ENCODE measurements at regions not wholly inside any gene's neighbourhood (a gene's known extent, or its start where the extent isn't known, plus 50 kb on each side); places are given as distances from the start of the nearest gene placed in this dataset.
"Not testable (repeated sequence)": the region's sequence is repeated elsewhere in the genome, so short reads cannot be mapped to it uniquely, and the experiment has no call there.

- DNase-seq (ENCODE audit: extremely low spot score, insufficient read length, low read depth) (no peak), FAIRE-seq (no peak)
Observed at GRCh38 chr2:23034996-23035395, 350.0 kb upstream of the KLHL29 start.

GRCh38 chr2:23036629-23037028, 348.4 kb upstream of the KLHL29 start:
- FAIRE-seq (no peak), DNase-seq (ENCODE audit: extremely low spot score, insufficient read length, low read depth) (no peak)

GRCh38 chr2:23037596-23037995, 347.4 kb upstream of the KLHL29 start:
- DNase-seq (ENCODE audit: extremely low spot score, insufficient read length, low read depth) (no peak), FAIRE-seq (no peak)

- DNase-seq (ENCODE audit: extremely low spot score, insufficient read length, low read depth) (no peak), FAIRE-seq (no peak)
Observed at GRCh38 chr2:23041443-23041842, 343.5 kb upstream of the KLHL29 start.

- FAIRE-seq, result no peak
Observed at GRCh38 chr2:23042216-23042906, 342.6 kb upstream of the KLHL29 start.

DNA sequence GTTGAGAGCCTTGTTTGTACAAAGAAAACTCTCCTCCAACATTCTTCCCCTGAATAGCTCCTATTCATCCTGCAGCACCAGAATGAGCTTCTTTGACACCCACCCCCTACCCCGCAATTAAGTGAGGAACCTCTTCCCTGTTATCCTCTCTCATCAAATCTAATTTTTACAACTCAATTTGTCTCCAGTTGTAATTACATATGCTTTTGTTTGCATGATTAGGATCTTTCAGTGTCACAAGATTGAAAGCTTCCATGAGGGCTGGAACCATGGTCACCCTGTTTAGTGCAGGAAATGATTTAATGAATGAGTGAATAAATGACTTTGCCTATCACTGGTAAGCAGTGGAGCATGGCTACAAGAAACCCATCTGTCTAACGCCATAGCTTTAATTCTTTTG, 334.6 kb upstream of the KLHL29 start:
- FAIRE-seq (no peak), DNase-seq (ENCODE audit: extremely low spot score, insufficient read length, low read depth) (no peak)

More at GRCh38 chr2:23042216-23042906, 342.6 kb upstream of the KLHL29 start:
- no peak for DNase-seq (ENCODE audit: extremely low spot score, insufficient read length, low read depth)

DNA sequence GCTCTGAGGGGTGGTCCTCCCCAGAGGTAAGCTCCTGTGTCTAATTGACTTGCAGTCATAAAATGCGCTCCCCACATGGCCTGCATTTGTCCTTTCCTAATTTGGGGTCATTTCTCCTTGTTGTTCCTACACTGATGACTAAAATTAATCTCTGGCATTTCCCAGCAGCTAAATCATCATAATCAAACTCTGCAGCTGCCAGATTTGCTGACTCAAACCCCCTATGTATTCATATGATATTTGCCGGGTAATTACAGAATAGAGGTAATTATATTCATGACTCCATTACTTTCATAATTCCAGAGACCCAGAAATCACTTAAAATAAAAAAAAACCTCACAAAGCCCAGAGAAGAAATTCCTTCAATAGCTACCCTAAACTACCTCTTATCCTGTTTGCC, 331.4 kb upstream of the KLHL29 start:
- DNase-seq (ENCODE audit: extremely low spot score, insufficient read length, low read depth) (no peak), FAIRE-seq (no peak)

DNA sequence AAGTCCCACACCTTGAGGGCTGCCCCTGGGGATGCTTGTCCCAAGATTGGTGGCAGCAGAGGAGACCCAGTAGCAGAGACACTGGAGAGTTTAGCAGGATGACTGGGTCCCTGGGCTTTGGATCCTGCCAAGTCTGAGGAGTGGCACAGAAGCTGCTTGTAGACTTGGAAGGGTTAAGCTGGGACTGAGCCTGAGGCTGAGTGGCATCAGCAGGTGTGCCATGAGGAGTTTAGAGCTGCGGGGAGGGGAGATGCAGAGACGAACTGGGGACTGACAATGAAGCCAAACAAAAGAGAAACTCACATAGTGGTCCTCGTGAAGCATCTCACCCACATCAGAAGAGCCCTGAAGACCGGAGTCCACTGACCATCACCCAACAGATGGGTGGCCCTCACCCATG, 329.7 kb upstream of the KLHL29 start:
- DNase-seq (ENCODE audit: extremely low spot score, insufficient read length, low read depth) (no peak), FAIRE-seq (no peak)

- not testable (repeated sequence) for DNase-seq (ENCODE audit: extremely low spot score, insufficient read length, low read depth); FAIRE-seq
Observed at GRCh38 chr2:23056846-23057245, 328.1 kb upstream of the KLHL29 start.

GRCh38 chr2:23058435-23058834, 326.5 kb upstream of the KLHL29 start:
- no peak for FAIRE-seq
- DNase-seq (ENCODE audit: extremely low spot score, insufficient read length, low read depth), result no peak

GRCh38 chr2:23065210-23065609, 319.8 kb upstream of the KLHL29 start:
- FAIRE-seq, result no peak
- no peak for DNase-seq (ENCODE audit: extremely low spot score, insufficient read length, low read depth)

DNA sequence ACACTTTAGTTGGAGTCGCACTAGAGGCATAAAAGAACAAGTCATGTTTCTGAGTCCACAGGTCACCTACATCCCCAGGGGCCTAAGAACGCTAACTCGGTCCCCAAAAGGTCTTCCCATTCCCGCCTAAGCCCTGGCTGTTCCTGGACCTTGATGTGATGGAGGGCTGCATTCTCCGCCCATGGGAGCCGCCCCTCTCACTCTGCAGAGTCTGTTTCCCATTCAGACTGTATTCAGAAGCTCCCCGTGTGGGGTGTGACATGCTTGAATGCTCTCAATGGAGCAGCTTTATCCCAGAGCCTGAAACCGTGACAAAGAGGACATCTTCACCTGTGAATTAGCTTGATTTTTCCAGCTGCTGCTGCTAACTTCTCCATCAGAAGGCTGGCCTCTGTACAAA, 319.0 kb upstream of the KLHL29 start:
- DNase-seq (ENCODE audit: extremely low spot score, insufficient read length, low read depth) (no peak), FAIRE-seq (no peak)

DNA sequence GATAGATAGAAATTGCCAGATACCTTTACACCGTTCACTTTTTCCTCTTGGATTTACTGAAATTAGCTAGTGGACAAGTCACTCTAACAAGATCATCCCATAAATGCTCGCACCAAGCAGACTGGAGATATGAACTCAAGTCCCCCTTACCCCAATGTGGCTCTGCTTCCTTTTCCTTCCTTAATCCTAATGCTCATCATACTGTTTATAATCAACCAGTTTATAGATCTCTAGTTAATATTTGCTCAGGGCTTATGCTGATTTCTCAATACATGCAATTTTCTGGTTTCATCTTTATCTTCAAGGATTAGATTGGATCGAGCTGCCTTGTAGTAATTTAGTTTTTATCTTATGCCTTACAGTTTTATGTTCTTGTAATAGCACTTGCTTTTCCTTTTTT, 318.3 kb upstream of the KLHL29 start:
- no peak for DNase-seq (ENCODE audit: extremely low spot score, insufficient read length, low read depth)
- no peak for FAIRE-seq

GRCh38 chr2:23069156-23069555, 315.8 kb upstream of the KLHL29 start:
- no peak for DNase-seq (ENCODE audit: extremely low spot score, insufficient read length, low read depth)
- FAIRE-seq, result no peak

DNA sequence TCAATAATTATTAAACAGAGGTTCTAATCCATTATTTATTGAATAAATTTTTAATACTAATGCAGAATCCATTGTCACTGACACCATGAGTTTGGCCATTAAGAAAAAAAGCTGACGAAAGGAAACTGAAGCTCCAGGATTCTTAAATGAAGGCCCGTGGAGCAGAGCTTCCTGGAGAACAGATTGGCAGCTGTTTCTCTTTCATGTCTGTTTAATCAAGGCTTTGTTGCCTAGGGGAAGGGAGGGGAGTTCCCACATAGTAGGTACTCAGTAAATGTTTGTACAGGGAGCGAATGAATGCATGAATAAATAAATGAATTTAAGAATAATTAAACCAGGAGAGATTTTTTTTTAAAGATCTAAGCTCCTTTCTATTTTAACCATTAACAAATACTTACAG, 315.1 kb upstream of the KLHL29 start:
- DNase-seq (ENCODE audit: extremely low spot score, insufficient read length, low read depth), result no peak
- FAIRE-seq, result no peak

DNA sequence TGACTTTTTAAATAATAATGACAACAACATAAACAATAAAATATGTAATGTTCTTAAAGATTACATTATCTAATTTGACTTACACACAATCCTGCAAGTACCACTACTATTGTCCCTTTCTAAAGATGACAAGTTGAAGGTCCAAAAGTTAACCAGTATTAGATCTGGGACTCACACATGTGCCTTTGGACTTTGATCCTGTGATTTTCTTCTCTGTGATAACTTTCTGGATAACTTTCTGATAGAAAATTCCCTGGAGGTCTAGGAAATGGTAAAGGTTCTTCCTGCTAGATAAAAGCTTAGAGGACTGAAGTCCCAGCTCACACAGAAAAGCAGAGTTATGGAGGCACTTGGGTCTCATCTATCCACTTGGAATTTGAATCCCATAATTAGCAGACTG, 311.9 kb upstream of the KLHL29 start:
- FAIRE-seq, result no peak
- DNase-seq (ENCODE audit: extremely low spot score, insufficient read length, low read depth), result no peak

DNA sequence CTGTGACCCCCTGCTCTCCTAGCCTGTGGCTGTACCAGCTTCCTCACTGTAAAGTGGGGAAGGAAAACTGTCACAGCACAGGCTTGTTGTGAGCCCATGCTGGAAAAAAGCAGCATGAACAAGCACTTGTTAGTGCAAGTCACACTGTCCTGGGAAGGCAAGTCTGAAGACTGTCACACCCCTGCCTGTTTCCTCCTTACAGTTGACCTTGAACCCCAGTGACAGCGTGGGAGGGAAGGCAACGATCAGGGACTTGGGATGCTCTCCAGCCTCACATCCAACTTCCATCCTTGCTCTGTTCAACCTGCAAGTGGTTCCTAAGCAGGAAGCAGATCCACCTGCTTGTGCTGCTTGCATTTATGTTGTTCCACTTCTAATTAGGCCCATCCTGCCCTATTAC, 311.3 kb upstream of the KLHL29 start:
- no peak for FAIRE-seq

DNA sequence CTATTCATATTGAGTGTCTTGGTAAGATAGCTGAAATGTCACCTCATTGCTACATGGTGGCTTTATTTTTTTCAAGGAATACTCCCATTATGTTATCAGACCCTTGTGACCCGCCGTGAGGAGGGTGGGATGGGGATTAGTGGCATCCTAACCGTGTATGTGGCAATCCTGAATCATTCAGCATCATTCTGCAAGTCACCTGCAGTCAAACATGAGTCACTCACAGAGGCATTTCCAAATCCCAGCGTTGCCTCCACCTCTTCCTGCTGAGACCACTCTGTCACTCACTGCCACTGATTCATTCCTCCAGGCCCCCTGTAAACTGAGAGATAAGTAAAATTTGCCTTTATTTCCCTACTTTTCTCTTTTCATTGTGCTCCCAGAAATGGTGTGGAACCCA, 307.4 kb upstream of the KLHL29 start:
- no peak for FAIRE-seq
- no peak for DNase-seq (ENCODE audit: extremely low spot score, insufficient read length, low read depth)

More for the DNA sequence above, 311.3 kb upstream of the KLHL29 start:
- no peak for DNase-seq (ENCODE audit: extremely low spot score, insufficient read length, low read depth)

DNA sequence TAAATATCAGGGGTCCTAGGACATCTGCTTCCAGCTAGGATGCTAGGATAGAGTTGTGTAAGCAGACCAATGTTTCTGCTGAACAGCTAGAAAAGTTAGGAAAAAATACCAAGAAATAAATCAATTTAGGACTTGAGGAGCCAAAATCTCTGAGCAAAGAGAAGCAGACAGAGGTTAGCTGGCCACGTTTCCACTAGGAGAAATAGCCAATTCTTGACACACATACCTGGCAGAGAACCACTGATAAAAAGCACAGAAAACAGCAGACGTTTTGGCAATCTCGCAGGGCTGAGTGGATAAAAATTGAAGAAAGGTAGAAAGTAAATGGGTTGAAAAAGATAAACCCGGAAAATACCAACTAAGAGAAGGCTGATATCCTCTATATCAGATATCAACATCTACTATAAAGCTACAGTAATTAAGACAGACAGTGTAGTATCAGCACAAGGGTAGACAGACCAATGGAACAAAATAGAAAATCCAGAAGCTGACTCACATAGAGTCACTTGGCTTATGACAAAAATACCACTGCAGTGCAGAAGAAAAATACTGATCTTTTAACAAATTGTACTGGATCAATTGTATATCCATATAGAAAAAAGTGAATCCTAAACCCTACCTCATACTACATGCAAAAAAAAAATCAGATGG, 306.1 kb upstream of the KLHL29 start:
- no peak for FAIRE-seq

DNA sequence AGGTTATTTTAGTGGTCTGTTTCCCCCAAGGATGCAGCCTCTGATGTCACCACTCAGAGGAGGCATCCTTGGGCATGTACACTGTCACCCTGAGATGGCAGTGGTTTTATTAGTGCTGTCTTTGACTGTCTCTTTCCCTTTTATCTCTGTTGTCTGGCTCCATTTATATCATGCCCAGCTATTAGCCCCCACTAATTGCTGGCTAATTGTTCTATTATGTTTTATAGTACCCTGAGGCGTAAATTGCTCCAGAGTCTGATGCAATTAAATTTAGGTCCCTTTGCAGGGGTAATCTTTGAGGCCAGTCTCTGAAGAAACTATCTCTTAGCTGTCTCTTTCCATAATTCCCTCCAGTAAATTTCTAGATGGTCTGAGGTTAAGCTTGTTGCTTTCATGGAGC, 301.0 kb upstream of the KLHL29 start:
- no peak for DNase-seq (ENCODE audit: extremely low spot score, insufficient read length, low read depth)
- no peak for FAIRE-seq

More for the DNA sequence above, 306.1 kb upstream of the KLHL29 start:
- DNase-seq (ENCODE audit: extremely low spot score, insufficient read length, low read depth), result no peak

DNA sequence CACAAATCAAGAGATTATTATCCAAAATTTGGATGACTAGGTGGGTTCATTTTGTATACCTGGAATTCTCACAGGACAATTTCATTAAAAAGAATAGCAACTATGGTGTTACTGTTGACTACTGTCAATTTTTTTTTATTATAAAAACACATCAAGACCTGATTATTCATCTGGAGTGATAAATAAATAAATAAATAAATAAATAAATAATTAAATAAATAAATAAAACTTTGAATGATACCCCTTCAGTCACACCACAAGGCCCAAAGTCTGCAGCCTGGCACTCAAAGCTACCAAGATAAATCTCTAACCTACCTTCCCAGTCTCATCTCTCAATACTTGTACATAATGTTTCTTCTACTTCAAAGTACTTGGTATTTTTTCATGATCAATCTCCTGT, 294.0 kb upstream of the KLHL29 start:
- no peak for DNase-seq (ENCODE audit: extremely low spot score, insufficient read length, low read depth)
- FAIRE-seq, result no peak

DNA sequence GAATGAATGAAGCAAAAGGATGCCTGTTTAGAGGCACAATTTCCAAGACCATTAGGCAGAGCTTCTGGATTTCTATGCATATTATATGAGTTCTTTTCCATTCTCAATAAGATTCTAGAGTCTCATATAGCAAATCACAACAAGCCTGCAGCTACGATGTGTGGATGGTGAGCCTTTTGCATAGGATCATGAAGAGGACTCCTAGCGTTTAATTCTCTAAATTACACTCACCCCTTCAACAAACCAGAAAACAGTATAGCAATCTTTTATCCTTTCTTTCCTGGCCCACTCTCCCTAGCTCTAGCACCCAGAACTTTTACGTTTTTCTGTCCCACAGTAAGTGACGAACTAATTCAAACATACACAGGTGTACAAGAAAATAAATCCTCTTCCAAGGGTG, 293.1 kb upstream of the KLHL29 start:
- FAIRE-seq, result no peak
- no peak for DNase-seq (ENCODE audit: extremely low spot score, insufficient read length, low read depth)

Measured in GM18507 (cell line).